Astrocyte of the hippocampus (primary cell): ENCODE measurements at regions not wholly inside any gene's neighbourhood (a gene's known extent, or its start where the extent isn't known, plus 50 kb on each side); places are given as distances from the start of the nearest gene placed in this dataset.
A peak's percentile ranks its signal among the peaks of the same experiment; 100 is the strongest.
"Not testable (repeated sequence)": the region's sequence is repeated elsewhere in the genome, so short reads cannot be mapped to it uniquely, and the experiment has no call there.

ENCODE experiments used
- DNase-seq: peaks from one replicate; pipeline ENCODE4 v3.0.0; 2011; ENCODE audit warnings: low read depth, low spot score

GRCh38 chr20:54860716-54861115 lies 385.3 kb downstream of the DOK5 start:
- DNase-seq: no peak

GRCh38 chr20:54856202-54856601 lies 380.8 kb downstream of the DOK5 start:
- DNase-seq: no peak

- DNase-seq: no peak
Measured at GRCh38 chr20:54849741-54850140, 374.3 kb downstream of the DOK5 start.

GRCh38 chr20:54848984-54849538 lies 373.7 kb downstream of the DOK5 start:
- DNase-seq: no peak

GRCh38 chr20:54848262-54848661 lies 372.9 kb downstream of the DOK5 start:
- DNase-seq: no peak

- DNase-seq: no peak
Measured at GRCh38 chr20:54846948-54847347, 371.6 kb downstream of the DOK5 start.

GRCh38 chr20:54844346-54844745 lies 369.0 kb downstream of the DOK5 start:
- DNase-seq: no peak

GRCh38 chr20:54843865-54844264 lies 368.5 kb downstream of the DOK5 start:
- no peak for DNase-seq

GRCh38 chr20:54843431-54843830 lies 368.0 kb downstream of the DOK5 start:
- no peak for DNase-seq

GRCh38 chr20:54839224-54839623 lies 363.8 kb downstream of the DOK5 start:
- no peak for DNase-seq

GRCh38 chr20:54837226-54837625 lies 361.8 kb downstream of the DOK5 start:
- no peak for DNase-seq

GRCh38 chr20:54822386-54822785 lies 347.0 kb downstream of the DOK5 start:
- no peak for DNase-seq

GRCh38 chr20:54820392-54820791 lies 345.0 kb downstream of the DOK5 start:
- DNase-seq: no peak

- no peak for DNase-seq
Measured at GRCh38 chr20:54806462-54806861, 331.1 kb downstream of the DOK5 start.

GRCh38 chr20:54794874-54795273 lies 319.5 kb downstream of the DOK5 start:
- no peak for DNase-seq

- DNase-seq: no peak
Measured at GRCh38 chr20:54794110-54794509, 318.7 kb downstream of the DOK5 start.

- no peak for DNase-seq
Measured at GRCh38 chr20:54793291-54793992, 318.0 kb downstream of the DOK5 start.

GRCh38 chr20:54792688-54793087 lies 317.3 kb downstream of the DOK5 start:
- DNase-seq: no peak

- DNase-seq: not testable (repeated sequence)
Measured at GRCh38 chr20:54788260-54788659, 312.9 kb downstream of the DOK5 start.

- not testable (repeated sequence) for DNase-seq
Measured at GRCh38 chr20:54782758-54783157, 307.4 kb downstream of the DOK5 start.

GRCh38 chr20:54774426-54774825 lies 299.0 kb downstream of the DOK5 start:
- no peak for DNase-seq

- DNase-seq: no peak
Measured at GRCh38 chr20:54773643-54774000, 298.2 kb downstream of the DOK5 start.

GRCh38 chr20:54772893-54773642 lies 297.7 kb downstream of the DOK5 start:
- DNase-seq: peak; percentile 41
